ENCODE measurements at regions not wholly inside any gene's neighbourhood (a gene's known extent, or its start where the extent isn't known, plus 50 kb on each side); places are given as distances from the start of the nearest gene placed in this dataset.
"Not testable (repeated sequence)": the region's sequence is repeated elsewhere in the genome, so short reads cannot be mapped to it uniquely, and the experiment has no call there.

- Histone ChIP-seq H3K9ac (ENCODE audit: low read length) (no peak overlapping the region), H3K27me3 (ENCODE audit: low read depth, low read length) (no peaks in the 10 kb centered on the region), H4K20me1 (ENCODE audit: insufficient read depth, low read length) (no peaks in the 10 kb centered on the region), H3K4me3 (ENCODE audit: low read length) (no peak overlapping the region), H3K4me1 (ENCODE audit: low read length) (no peaks in the 10 kb centered on the region), H3K79me2 (ENCODE audit: low read length) (no peaks in the 10 kb centered on the region), H3K27ac (ENCODE audit: low read length) (no peak overlapping the region), H3K36me3 (replicated peaks; ENCODE audit: low read depth, low read length) (no peaks in the 10 kb centered on the region), H3K4me2 (ENCODE audit: low read length) (no peak overlapping the region), H2AFZ (ENCODE audit: low read depth, low read length) (no peak overlapping the region), H3K9me3 (ENCODE audit: insufficient read depth, low read length) (no peaks in the 10 kb centered on the region)
- no peak for TF ChIP-seq EZH2phosphoT487 (IDR thresholded peaks at IDR 0.05; ENCODE audit: low read depth)
- TF ChIP-seq CTCF (IDR thresholded peaks at IDR 0.05; ENCODE audit: low read depth, low read length), result no peak
Measured at GRCh38 chr2:163044114-163044513, 205.5 kb upstream of the KCNH7 start.

DNA sequence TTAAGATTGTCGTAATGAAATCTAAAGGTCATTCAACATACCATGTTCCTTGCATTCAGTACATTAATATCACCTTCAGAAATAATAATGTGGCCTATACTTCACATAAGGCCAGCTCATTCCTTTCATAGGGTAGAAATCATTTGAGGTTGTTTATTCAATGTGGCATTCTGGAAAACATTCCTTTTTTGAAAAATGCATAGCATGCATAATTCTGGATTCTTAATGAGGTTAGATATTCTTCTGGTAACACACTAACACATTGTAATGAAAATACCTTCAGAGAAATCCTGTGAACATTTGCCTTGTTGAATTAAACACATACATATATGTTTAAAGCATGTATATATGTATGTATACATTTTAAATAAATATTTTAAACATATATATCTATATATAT is 204.6 kb upstream of the KCNH7 start:
- no peak overlapping the region for H3K27ac ChIP-seq (ENCODE audit: low read length)

GRCh38 chr2:163039266-163039665 is 200.7 kb upstream of the KCNH7 start:
- no peak overlapping the region for H2AFZ ChIP-seq (ENCODE audit: low read depth, low read length)
- no peak overlapping the region for H3K4me3 ChIP-seq (ENCODE audit: low read length)
- no peaks in the 10 kb centered on the region for H3K27me3 ChIP-seq (ENCODE audit: low read depth, low read length)
- no peak overlapping the region for H3K4me2 ChIP-seq (ENCODE audit: low read length)
- no peaks in the 10 kb centered on the region for H3K9me3 ChIP-seq (ENCODE audit: insufficient read depth, low read length)
- H3K79me2 ChIP-seq (ENCODE audit: low read length), result no peaks in the 10 kb centered on the region
- no peak for TF ChIP-seq EZH2phosphoT487 (IDR thresholded peaks at IDR 0.05; ENCODE audit: low read depth)
- no peak for TF ChIP-seq CTCF (IDR thresholded peaks at IDR 0.05; ENCODE audit: low read depth, low read length)
- H4K20me1 ChIP-seq (ENCODE audit: insufficient read depth, low read length), result no peaks in the 10 kb centered on the region
- H3K4me1 ChIP-seq (ENCODE audit: low read length), result no peaks in the 10 kb centered on the region
- no peak overlapping the region for H3K9ac ChIP-seq (ENCODE audit: low read length)
- H3K36me3 ChIP-seq (replicated peaks; ENCODE audit: low read depth, low read length), result no peaks in the 10 kb centered on the region
- no peak overlapping the region for H3K27ac ChIP-seq (ENCODE audit: low read length)

More for the DNA sequence above, 204.6 kb upstream of the KCNH7 start:
- Histone ChIP-seq H2AFZ (ENCODE audit: low read depth, low read length) (no peak overlapping the region), H4K20me1 (ENCODE audit: insufficient read depth, low read length) (no peaks in the 10 kb centered on the region), H3K9me3 (ENCODE audit: insufficient read depth, low read length) (no peaks in the 10 kb centered on the region), H3K4me2 (ENCODE audit: low read length) (no peak overlapping the region), H3K36me3 (replicated peaks; ENCODE audit: low read depth, low read length) (no peaks in the 10 kb centered on the region), H3K4me3 (ENCODE audit: low read length) (no peak overlapping the region), H3K9ac (ENCODE audit: low read length) (no peak overlapping the region), H3K27me3 (ENCODE audit: low read depth, low read length) (no peaks in the 10 kb centered on the region), H3K79me2 (ENCODE audit: low read length) (no peaks in the 10 kb centered on the region), H3K4me1 (ENCODE audit: low read length) (no peaks in the 10 kb centered on the region)
- TF ChIP-seq CTCF (IDR thresholded peaks at IDR 0.05; ENCODE audit: low read depth, low read length) (no peak), EZH2phosphoT487 (IDR thresholded peaks at IDR 0.05; ENCODE audit: low read depth) (no peak)

GRCh38 chr2:163028807-163029206 is 190.2 kb upstream of the KCNH7 start:
- H3K9me3 ChIP-seq (ENCODE audit: insufficient read depth, low read length), result no peaks in the 10 kb centered on the region
- no peaks in the 10 kb centered on the region for H3K36me3 ChIP-seq (replicated peaks; ENCODE audit: low read depth, low read length)
- H3K4me1 ChIP-seq (ENCODE audit: low read length), result no peaks in the 10 kb centered on the region
- no peaks in the 10 kb centered on the region for H3K79me2 ChIP-seq (ENCODE audit: low read length)
- H3K9ac ChIP-seq (ENCODE audit: low read length), result no peak overlapping the region
- H2AFZ ChIP-seq (ENCODE audit: low read depth, low read length), result no peak overlapping the region
- no peak for TF ChIP-seq EZH2phosphoT487 (IDR thresholded peaks at IDR 0.05; ENCODE audit: low read depth)
- no peak for TF ChIP-seq CTCF (IDR thresholded peaks at IDR 0.05; ENCODE audit: low read depth, low read length)
- no peaks in the 10 kb centered on the region for H4K20me1 ChIP-seq (ENCODE audit: insufficient read depth, low read length)
- no peak overlapping the region for H3K4me2 ChIP-seq (ENCODE audit: low read length)
- no peak overlapping the region for H3K27ac ChIP-seq (ENCODE audit: low read length)
- no peak overlapping the region for H3K4me3 ChIP-seq (ENCODE audit: low read length)
- H3K27me3 ChIP-seq (ENCODE audit: low read depth, low read length), result no peaks in the 10 kb centered on the region

- H3K9ac ChIP-seq (ENCODE audit: low read length); H3K4me2 ChIP-seq (ENCODE audit: low read length); H4K20me1 ChIP-seq (ENCODE audit: insufficient read depth, low read length); H2AFZ ChIP-seq (ENCODE audit: low read depth, low read length); H3K27ac ChIP-seq (ENCODE audit: low read length); H3K4me3 ChIP-seq (ENCODE audit: low read length); H3K9me3 ChIP-seq (ENCODE audit: insufficient read depth, low read length); H3K36me3 ChIP-seq (replicated peaks; ENCODE audit: low read depth, low read length); H3K27me3 ChIP-seq (ENCODE audit: low read depth, low read length); H3K79me2 ChIP-seq (ENCODE audit: low read length): not testable (repeated sequence)
- H3K4me1 ChIP-seq (ENCODE audit: low read length), result peaks cover 12% of the 10 kb centered on the region; the same call in 1 of the 2 replicates
Measured at GRCh38 chr2:163026136-163026775, 187.7 kb upstream of the KCNH7 start.

- not testable (repeated sequence) for H3K79me2 ChIP-seq (ENCODE audit: low read length); H3K9me3 ChIP-seq (ENCODE audit: insufficient read depth, low read length); H3K4me2 ChIP-seq (ENCODE audit: low read length); H3K4me1 ChIP-seq (ENCODE audit: low read length); H3K27ac ChIP-seq (ENCODE audit: low read length); H3K9ac ChIP-seq (ENCODE audit: low read length); H2AFZ ChIP-seq (ENCODE audit: low read depth, low read length); H3K4me3 ChIP-seq (ENCODE audit: low read length); H3K27me3 ChIP-seq (ENCODE audit: low read depth, low read length); H3K36me3 ChIP-seq (replicated peaks; ENCODE audit: low read depth, low read length); H4K20me1 ChIP-seq (ENCODE audit: insufficient read depth, low read length)
Measured at GRCh38 chr2:163016882-163017281, 178.3 kb upstream of the KCNH7 start.

Data from OCI-LY3 (cell line).